GM12865 (cell line): ENCODE measurements at regions not wholly inside any gene's neighbourhood (a gene's known extent, or its start where the extent isn't known, plus 50 kb on each side); places are given as distances from the start of the nearest gene placed in this dataset.

ENCODE experiments used
- DNase-seq: peaks from one replicate; pipeline ENCODE4 v3.0.0; 2010; ENCODE audit warnings: low read depth
- H3K4me3 ChIP-seq: 2 replicates; pipeline ENCODE4 v1.5.1; 2011; ENCODE audit warnings: mild to moderate bottlenecking, low read depth, low read length, control low read depth
- TF ChIP-seq, protein P1 (sequence below): IDR thresholded peaks from 2 replicates; pipeline ENCODE4 v1.5.1; 2011; ENCODE audit warnings: low read length, control low read depth, low read depth, inconsistent platforms; ENCODE audit not compliant: insufficient read depth; ENCODE audit errors: missing control alignments

GRCh38 chr14:100472094-100472455 is 115.1 kb downstream of the BEGAIN start:
- DNase-seq, result no peak
- H3K4me3 ChIP-seq, result no peak overlapping the region
- TF ChIP-seq, protein P1, sequence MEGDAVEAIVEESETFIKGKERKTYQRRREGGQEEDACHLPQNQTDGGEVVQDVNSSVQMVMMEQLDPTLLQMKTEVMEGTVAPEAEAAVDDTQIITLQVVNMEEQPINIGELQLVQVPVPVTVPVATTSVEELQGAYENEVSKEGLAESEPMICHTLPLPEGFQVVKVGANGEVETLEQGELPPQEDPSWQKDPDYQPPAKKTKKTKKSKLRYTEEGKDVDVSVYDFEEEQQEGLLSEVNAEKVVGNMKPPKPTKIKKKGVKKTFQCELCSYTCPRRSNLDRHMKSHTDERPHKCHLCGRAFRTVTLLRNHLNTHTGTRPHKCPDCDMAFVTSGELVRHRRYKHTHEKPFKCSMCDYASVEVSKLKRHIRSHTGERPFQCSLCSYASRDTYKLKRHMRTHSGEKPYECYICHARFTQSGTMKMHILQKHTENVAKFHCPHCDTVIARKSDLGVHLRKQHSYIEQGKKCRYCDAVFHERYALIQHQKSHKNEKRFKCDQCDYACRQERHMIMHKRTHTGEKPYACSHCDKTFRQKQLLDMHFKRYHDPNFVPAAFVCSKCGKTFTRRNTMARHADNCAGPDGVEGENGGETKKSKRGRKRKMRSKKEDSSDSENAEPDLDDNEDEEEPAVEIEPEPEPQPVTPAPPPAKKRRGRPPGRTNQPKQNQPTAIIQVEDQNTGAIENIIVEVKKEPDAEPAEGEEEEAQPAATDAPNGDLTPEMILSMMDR, result no peak

DNA sequence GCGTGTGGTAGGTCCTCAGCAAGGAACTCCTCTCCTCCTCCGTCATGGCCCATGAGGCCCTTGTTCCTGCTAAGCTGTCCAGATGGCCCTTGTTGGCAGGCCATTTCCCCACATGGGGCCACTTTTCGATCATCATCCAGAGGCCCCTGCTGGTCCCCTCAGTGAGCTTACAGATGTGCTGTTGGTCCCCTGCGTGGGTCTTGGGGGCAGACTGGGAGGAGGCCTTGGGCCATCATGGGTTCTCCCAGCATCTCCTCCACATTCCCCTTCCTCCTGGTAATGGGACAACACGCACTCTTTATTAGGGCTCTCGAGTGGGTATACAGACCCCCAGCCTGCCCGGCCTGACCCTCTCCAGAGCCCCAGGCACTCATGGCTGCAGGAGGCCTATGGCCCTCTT is 114.7 kb downstream of the BEGAIN start:
- TF ChIP-seq, protein P1, result no peak
- H3K4me3 ChIP-seq, result no peak overlapping the region
- no peak for DNase-seq

GRCh38 chr14:100473249-100473648 is 114.0 kb downstream of the BEGAIN start:
- H3K4me3 ChIP-seq, result no peak overlapping the region
- TF ChIP-seq, protein P1, result no peak
- DNase-seq, result no peak

DNA sequence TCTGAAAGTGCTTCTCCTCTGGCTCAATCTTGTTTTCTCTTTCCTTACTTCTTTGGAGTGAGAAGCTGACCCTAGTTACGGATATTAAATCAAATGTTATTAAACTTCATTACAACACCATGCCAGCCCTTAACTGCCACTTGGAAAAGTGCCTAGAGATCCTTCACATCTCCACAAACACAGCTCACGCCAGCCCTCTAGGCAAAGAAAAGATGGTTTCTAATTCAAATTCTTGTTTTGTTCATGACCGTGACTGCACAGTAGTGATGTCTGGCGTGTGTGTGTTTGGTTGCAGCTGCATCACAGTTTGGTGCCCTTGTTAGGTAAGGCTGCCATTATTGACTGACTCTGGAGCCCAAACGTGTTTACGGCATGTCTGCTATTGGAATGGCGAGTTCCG is 113.0 kb downstream of the BEGAIN start:
- no peak for DNase-seq

DNA sequence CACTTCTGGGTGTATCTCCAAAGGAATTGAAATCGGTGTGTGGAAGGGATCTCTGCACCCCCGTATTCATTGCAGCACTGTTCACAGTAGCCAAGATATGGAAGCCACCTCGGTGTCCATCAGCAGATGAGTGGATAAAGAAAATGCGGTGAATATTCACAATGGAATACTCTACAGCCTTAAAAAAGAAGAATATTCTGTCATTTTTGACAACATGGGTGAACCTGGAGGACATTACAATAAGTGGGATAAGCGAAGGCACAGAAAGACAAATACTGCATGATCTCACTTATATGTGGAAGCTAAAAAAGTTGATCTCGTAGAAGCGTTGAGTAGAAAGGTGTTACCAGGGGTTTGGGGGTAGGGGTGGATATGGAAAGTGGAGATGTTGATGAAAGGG is 111.9 kb downstream of the BEGAIN start:
- no peak for DNase-seq
- TF ChIP-seq, protein P1, result no peak
- no peak overlapping the region for H3K4me3 ChIP-seq

More for the DNA sequence above, 113.0 kb downstream of the BEGAIN start:
- TF ChIP-seq, protein P1, result no peak
- no peak overlapping the region for H3K4me3 ChIP-seq

DNA sequence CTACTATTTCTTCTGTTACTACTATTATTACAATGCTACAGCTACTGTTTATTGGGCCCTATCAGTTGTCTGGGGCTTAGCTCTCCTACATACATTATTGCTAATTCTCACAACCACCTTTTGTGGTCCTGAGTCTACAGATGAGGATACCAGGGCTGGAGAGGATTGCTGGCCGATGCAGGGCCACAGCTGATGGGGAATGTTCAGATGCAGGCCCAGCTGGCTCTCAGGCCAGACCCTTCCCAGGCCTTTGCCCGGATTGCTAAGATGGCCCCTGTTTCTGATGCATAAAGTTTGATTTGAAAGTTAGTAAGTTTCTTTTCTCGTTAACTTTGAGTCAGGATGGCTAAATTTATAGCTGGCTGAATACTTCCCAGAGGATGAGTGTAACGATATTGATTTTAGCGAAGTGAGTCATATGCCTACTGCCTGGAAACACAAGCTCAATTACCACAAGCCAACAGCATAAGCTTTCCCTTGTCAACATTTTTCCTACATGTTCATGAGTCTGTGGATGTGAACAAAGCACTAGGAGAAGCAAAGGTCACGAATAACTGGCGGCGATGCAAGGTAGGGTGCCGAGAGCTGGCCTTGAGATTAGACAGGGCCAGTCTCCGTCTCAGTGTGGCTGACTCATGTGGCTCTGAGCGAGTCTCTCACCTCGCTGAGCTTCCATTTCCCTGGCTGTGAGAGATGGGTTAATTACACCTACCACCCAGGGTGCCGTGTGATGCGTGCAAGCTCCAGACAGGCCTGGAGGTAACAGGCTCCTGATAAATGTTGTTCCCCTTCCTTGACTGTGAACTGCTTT is 111.0 kb downstream of the BEGAIN start:
- no peak for DNase-seq
- TF ChIP-seq, protein P1, result no peak
- H3K4me3 ChIP-seq, result no peak overlapping the region
